ENCODE measurements at regions not wholly inside any gene's neighbourhood (a gene's known extent, or its start where the extent isn't known, plus 50 kb on each side); places are given as distances from the start of the nearest gene placed in this dataset.

- DNase-seq: no peak
Measured at GRCh38 chr7:25368599-25369201, 140.4 kb upstream of the NPVF start.

- DNase-seq: no peak
Measured at GRCh38 chr7:25369786-25370185, 141.5 kb upstream of the NPVF start.

GRCh38 chr7:25371972-25372371, 143.7 kb upstream of the NPVF start:
- no peak for DNase-seq

- DNase-seq: no peak
Measured at GRCh38 chr7:25375805-25376600, 147.7 kb upstream of the NPVF start.

- no peak for DNase-seq
Measured at GRCh38 chr7:25379351-25380300, 151.3 kb upstream of the NPVF start.

GRCh38 chr7:25381818-25382589, 153.7 kb upstream of the NPVF start:
- no peak for DNase-seq

GRCh38 chr7:25382869-25383268, 154.6 kb upstream of the NPVF start:
- DNase-seq: no peak

GRCh38 chr7:25383402-25383801, 155.1 kb upstream of the NPVF start:
- no peak for DNase-seq

GRCh38 chr7:25384788-25385505, 156.7 kb upstream of the NPVF start:
- no peak for DNase-seq

- no peak for DNase-seq
Measured at GRCh38 chr7:25385506-25386136, 157.3 kb upstream of the NPVF start.

GRCh38 chr7:25386311-25386744, 158.0 kb upstream of the NPVF start:
- DNase-seq: no peak

GRCh38 chr7:25388681-25389080, 160.4 kb upstream of the NPVF start:
- DNase-seq: no peak

- peak; percentile 54 for DNase-seq
Measured at GRCh38 chr7:25389489-25390106, 161.3 kb upstream of the NPVF start.

- peak; percentile 4 for DNase-seq
Measured at GRCh38 chr7:25391295-25391861, 163.1 kb upstream of the NPVF start.

GRCh38 chr7:25391961-25392587, 163.8 kb upstream of the NPVF start:
- no peak for DNase-seq

GRCh38 chr7:25392588-25393338, 164.5 kb upstream of the NPVF start:
- no peak for DNase-seq

- no peak for DNase-seq
Measured at GRCh38 chr7:25395976-25396375, 167.7 kb upstream of the NPVF start.

GRCh38 chr7:25396668-25397067, 168.4 kb upstream of the NPVF start:
- DNase-seq: no peak

- DNase-seq: no peak
Measured at GRCh38 chr7:25398418-25398817, 170.1 kb upstream of the NPVF start.

All from NCI-H526 treated with DMSO at 0.1 percent for 48 hours (cell line).